ENCODE measurements at regions not wholly inside any gene's neighbourhood (a gene's known extent, or its start where the extent isn't known, plus 50 kb on each side); places are given as distances from the start of the nearest gene placed in this dataset.

GRCh38 chr2:18824325-18824790 lies 235.0 kb upstream of the NT5C1B start:
- Mint-ChIP-seq H3K36me3 (no peaks in the 10 kb centered on the region), H3K9me3 (peaks cover 0 to 15% (median 6%) of the 10 kb centered on the region in 7 donors), H3K4me3 (no peak overlapping the region), H3K27ac (no peak overlapping the region), H3K27me3 (ENCODE audit: low read depth in 3 of 3) (peaks cover 0 to 1% (median 0%) of the 10 kb centered on the region in 3 donors), H3K4me1 (no peaks in the 10 kb centered on the region)
- DNase-seq: no peak
- H3K9me3 ChIP-seq (replicated peaks in 1 of 2; ENCODE audit: control insufficient read depth in 1 of 2, insufficient read depth in 1 of 2, low read length in 2 of 2): peaks cover 0 to 20% of the 10 kb centered on the region in 2 donors
- intact Hi-C loops (cut with micrococcal nuclease): no loop called here
- no peaks in the 10 kb centered on the region for H4K20me1 ChIP-seq (ENCODE audit: insufficient read depth, low read length)
- no peaks in the 10 kb centered on the region for H3K36me3 ChIP-seq (replicated peaks in 1 of 2; ENCODE audit: control insufficient read depth in 1 of 2, insufficient read depth in 2 of 2, low read length in 2 of 2)
- no peak overlapping the region for H3K4me2 ChIP-seq (replicated peaks; ENCODE audit: extremely low read depth, low read length, poor library complexity, severe bottlenecking)
- no peak for TF ChIP-seq CTCF (IDR thresholded peaks at IDR 0.05)
- no peaks in the 10 kb centered on the region for H3K4me1 ChIP-seq (ENCODE audit: control insufficient read depth in 1 of 2, insufficient read depth in 2 of 2, low read length in 2 of 2)
- no peak overlapping the region for H3K27ac ChIP-seq (ENCODE audit: low read depth in 1 of 2, low read length in 2 of 2)
- WGBS (ENCODE audit: insufficient coverage): no CpG with 5 or more reads among the region's 2 CpGs
- no peak overlapping the region for H2AFZ ChIP-seq (ENCODE audit: insufficient read depth, low read depth, low read length, poor library complexity, severe bottlenecking)
- no peaks in the 10 kb centered on the region for H3K27me3 ChIP-seq (ENCODE audit: control insufficient read depth in 2 of 2, insufficient read depth in 2 of 2, low read length in 2 of 2)
- no peak overlapping the region for H3K9ac ChIP-seq (ENCODE audit: insufficient read depth, low read length, poor library complexity, severe bottlenecking)
- no peak overlapping the region for H3K4me3 ChIP-seq (replicated peaks in 1 of 3; ENCODE audit: low read depth in 2 of 3, low read length in 3 of 3)
- no peaks in the 10 kb centered on the region for H3K79me2 ChIP-seq (ENCODE audit: insufficient read depth, low read length)

- Mint-ChIP-seq H3K4me1 (no peaks in the 10 kb centered on the region), H3K36me3 (no peaks in the 10 kb centered on the region), H3K27me3 (ENCODE audit: low read depth in 3 of 3) (peaks cover 0 to 3% (median 0%) of the 10 kb centered on the region in 3 donors), H3K27ac (no peak overlapping the region), H3K9me3 (peaks cover 0 to 15% (median 6%) of the 10 kb centered on the region in 7 donors), H3K4me3 (no peak overlapping the region)
- WGBS (ENCODE audit: insufficient coverage): no CpG with 5 or more reads among the region's 1 CpG
- H3K9me3 ChIP-seq (replicated peaks in 1 of 2; ENCODE audit: control insufficient read depth in 1 of 2, insufficient read depth in 1 of 2, low read length in 2 of 2): peaks cover 0 to 21% of the 10 kb centered on the region in 2 donors
- no peak overlapping the region for H2AFZ ChIP-seq (ENCODE audit: insufficient read depth, low read depth, low read length, poor library complexity, severe bottlenecking)
- H3K4me3 ChIP-seq (replicated peaks in 1 of 3; ENCODE audit: low read depth in 2 of 3, low read length in 3 of 3): no peak overlapping the region
- no peak overlapping the region for H3K27ac ChIP-seq (ENCODE audit: low read depth in 1 of 2, low read length in 2 of 2)
- H3K9ac ChIP-seq (ENCODE audit: insufficient read depth, low read length, poor library complexity, severe bottlenecking): no peak overlapping the region
- no peak for TF ChIP-seq CTCF (IDR thresholded peaks at IDR 0.05)
- DNase-seq: no peak
- H3K79me2 ChIP-seq (ENCODE audit: insufficient read depth, low read length): no peaks in the 10 kb centered on the region
- H3K36me3 ChIP-seq (replicated peaks in 1 of 2; ENCODE audit: control insufficient read depth in 1 of 2, insufficient read depth in 2 of 2, low read length in 2 of 2): no peaks in the 10 kb centered on the region
- intact Hi-C loops (cut with micrococcal nuclease): no loop called here
- H3K4me2 ChIP-seq (replicated peaks; ENCODE audit: extremely low read depth, low read length, poor library complexity, severe bottlenecking): no peak overlapping the region
- H3K4me1 ChIP-seq (ENCODE audit: control insufficient read depth in 1 of 2, insufficient read depth in 2 of 2, low read length in 2 of 2): no peaks in the 10 kb centered on the region
- no peaks in the 10 kb centered on the region for H4K20me1 ChIP-seq (ENCODE audit: insufficient read depth, low read length)
- H3K27me3 ChIP-seq (ENCODE audit: control insufficient read depth in 2 of 2, insufficient read depth in 2 of 2, low read length in 2 of 2): no peaks in the 10 kb centered on the region
Measured at GRCh38 chr2:18821431-18821830, 232.1 kb upstream of the NT5C1B start.

Measured in CD14-positive monocyte (primary cell).